CMK (cell line): ENCODE measurements at regions not wholly inside any gene's neighbourhood (a gene's known extent, or its start where the extent isn't known, plus 50 kb on each side); places are given as distances from the start of the nearest gene placed in this dataset.
"Not testable (repeated sequence)": the region's sequence is repeated elsewhere in the genome, so short reads cannot be mapped to it uniquely, and the experiment has no call there.

Source experiments
- DNase-seq: peaks from one replicate; pipeline ENCODE4 v3.0.0-alpha.2; 2010; ENCODE audit warnings: low read depth

GRCh38 chr9:41623666-41624065 is 434.5 kb upstream of the ZNG1F start:
- not testable (repeated sequence) for DNase-seq

GRCh38 chr9:41619254-41619653 is 430.1 kb upstream of the ZNG1F start:
- not testable (repeated sequence) for DNase-seq

- not testable (repeated sequence) for DNase-seq
Measured at GRCh38 chr9:41606961-41607547, 417.9 kb upstream of the ZNG1F start.

GRCh38 chr9:41565572-41565971 is 376.5 kb upstream of the ZNG1F start:
- not testable (repeated sequence) for DNase-seq
